GM12874 (cell line): ENCODE measurements at regions not wholly inside any gene's neighbourhood (a gene's known extent, or its start where the extent isn't known, plus 50 kb on each side); places are given as distances from the start of the nearest gene placed in this dataset.

Source experiments
- CTCF ChIP-seq: IDR thresholded peaks from 2 replicates; pipeline ENCODE4 v1.5.1; 2011; ENCODE audit warnings: low read depth, mild to moderate bottlenecking, control low read depth, low read length, moderate library complexity; ENCODE audit not compliant: insufficient read depth

- TF ChIP-seq CTCF = no peak
Measured at GRCh38 chr5:86890375-86890774, 272.6 kb downstream of the COX7C start.

GRCh38 chr5:86894056-86894455, 276.3 kb downstream of the COX7C start:
- no peak for TF ChIP-seq CTCF

- no peak for TF ChIP-seq CTCF
Measured at GRCh38 chr5:86896916-86897315, 279.2 kb downstream of the COX7C start.

GRCh38 chr5:86909418-86910295, 291.9 kb downstream of the COX7C start:
- no peak for TF ChIP-seq CTCF

- no peak for TF ChIP-seq CTCF
Measured at GRCh38 chr5:86917117-86917579, 299.4 kb downstream of the COX7C start.

- TF ChIP-seq CTCF = no peak
Measured at GRCh38 chr5:86918246-86918645, 300.5 kb downstream of the COX7C start.

GRCh38 chr5:86926033-86926432, 308.3 kb downstream of the COX7C start:
- no peak for TF ChIP-seq CTCF
